Spinal cord (tissue), 9 donors: ENCODE measurements at regions not wholly inside any gene's neighbourhood (a gene's known extent, or its start where the extent isn't known, plus 50 kb on each side); places are given as distances from the start of the nearest gene placed in this dataset.
"Not testable (repeated sequence)": the region's sequence is repeated elsewhere in the genome, so short reads cannot be mapped to it uniquely, and the experiment has no call there.

Experiments used
- DNase-seq, 6 donors: peaks; one replicate each; pipeline versions ENCODE4 v3.0.0 to v3.0.0-alpha.2; 2013 to 2015; ENCODE audit warnings: low spot score in 6 of 6, low read depth in 4 of 6
- H3K27ac ChIP-seq: one replicate; pipeline ENCODE4 v1.5.1; 2013; ENCODE audit warnings: low read depth, low read length, control low read depth
- H3K27me3 ChIP-seq: one replicate; pipeline ENCODE4 v1.6.1; 2013; ENCODE audit warnings: low read length; ENCODE audit not compliant: control insufficient read depth, insufficient read depth
- H3K36me3 ChIP-seq: one replicate; pipeline ENCODE4 v1.6.1; 2013; ENCODE audit warnings: low read length; ENCODE audit not compliant: control insufficient read depth, insufficient read depth
- H3K4me1 ChIP-seq: one replicate; pipeline ENCODE4 v1.6.1; 2013; ENCODE audit warnings: low read length; ENCODE audit not compliant: control insufficient read depth, insufficient read depth
- H3K4me3 ChIP-seq: one replicate; pipeline ENCODE4 v1.5.1; 2013; ENCODE audit warnings: low read depth, low read length, control low read depth
- H3K9me3 ChIP-seq: one replicate; pipeline ENCODE4 v1.6.1; 2013; ENCODE audit warnings: low read length; ENCODE audit not compliant: control insufficient read depth, insufficient read depth
- WGBS: methylation state at CpG from one replicate; pipeline ENCODE4 v1.1.5; 2013; ENCODE audit warnings: missing lambda C conversion rate; ENCODE audit not compliant: insufficient coverage; 5-methylcytosine and 5-hydroxymethylcytosine counted together
- donor health status: healthy.

DNA sequence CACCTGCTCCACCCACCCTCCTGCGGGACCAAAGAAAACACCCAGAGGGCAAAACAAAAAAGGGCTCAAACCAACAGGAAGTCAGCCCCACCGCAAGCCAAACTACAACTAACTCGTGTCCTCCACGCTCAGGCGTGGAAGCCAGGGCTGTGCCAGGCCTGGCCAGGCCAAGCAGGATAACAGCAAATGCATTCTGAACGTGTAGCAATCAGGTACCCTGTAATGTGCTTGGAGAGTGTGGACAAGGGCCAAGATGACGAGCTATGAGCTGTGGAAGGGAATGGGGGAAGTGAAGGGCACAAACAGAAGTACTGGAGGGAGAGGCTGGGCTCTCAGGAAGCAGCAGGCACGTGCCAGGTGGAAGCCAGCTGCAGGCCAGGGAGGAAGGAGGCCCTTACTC is 528.6 kb downstream of the TP53TG3F start:
- no CpG with 5 or more reads among the region's 8 CpGs for whole genome bisulfite sequencing
- DNase-seq, H3K4me3 ChIP-seq, H3K4me1 ChIP-seq, H3K36me3 ChIP-seq, H3K27me3 ChIP-seq, H3K9me3 ChIP-seq, H3K27ac ChIP-seq: not testable (repeated sequence)

DNA sequence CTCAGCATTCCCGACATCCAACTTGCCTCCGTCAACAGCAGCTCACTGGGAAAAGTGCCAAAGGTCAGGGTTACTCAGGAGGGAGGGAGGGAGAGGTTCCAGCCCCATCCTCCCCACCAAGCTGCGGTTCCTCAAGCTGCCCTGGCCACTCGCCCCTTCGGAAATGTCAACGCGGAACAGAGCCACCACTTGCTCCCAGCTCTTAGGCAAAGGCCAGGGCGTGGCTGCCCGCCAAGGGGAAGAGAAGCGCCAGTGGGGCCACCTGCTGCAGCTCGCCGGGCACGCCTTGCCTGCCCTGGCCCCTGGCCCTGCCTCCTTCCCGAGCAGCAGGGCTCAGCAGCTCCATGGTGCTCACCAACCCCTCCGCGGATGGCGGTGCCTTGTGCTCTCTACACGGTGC is 531.1 kb downstream of the TP53TG3F start:
- not testable (repeated sequence) for H3K36me3 ChIP-seq, H3K4me3 ChIP-seq, DNase-seq, H3K27ac ChIP-seq, H3K27me3 ChIP-seq, H3K9me3 ChIP-seq, H3K4me1 ChIP-seq
- WGBS, result no CpG with 5 or more reads among the region's 18 CpGs

DNA sequence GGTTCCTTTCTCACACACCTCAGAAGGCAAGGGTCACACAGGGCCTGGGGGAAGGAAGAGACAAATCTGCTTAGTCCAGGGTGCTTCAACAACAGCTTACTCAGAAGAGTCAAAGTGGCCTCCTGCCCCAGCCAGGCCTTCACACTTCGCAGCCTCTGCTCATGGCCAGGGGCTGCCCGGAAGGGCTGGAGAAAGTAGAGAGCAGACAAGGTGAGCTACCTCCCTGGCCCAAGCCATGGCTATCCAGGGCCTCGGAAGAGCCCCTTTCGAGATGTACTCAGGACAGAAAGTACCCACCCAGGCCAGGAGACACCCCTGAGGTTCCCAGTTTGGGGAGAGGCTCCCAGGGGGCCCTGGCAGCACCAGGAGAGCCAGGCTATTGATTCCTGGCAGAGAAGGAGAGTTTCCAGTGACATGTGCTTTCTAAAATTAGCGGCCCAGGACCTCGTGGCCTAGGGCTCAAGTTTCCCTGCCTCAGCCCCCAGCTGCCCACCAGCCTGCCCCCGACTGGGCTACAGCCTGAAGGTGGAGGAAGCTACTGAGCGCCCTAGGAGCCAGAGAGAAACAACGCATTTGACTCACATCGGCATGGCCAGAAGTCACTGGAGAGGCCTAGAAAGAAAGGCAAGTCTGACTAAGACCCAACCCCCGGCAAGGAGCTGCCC is 533.2 kb downstream of the TP53TG3F start:
- H3K36me3 ChIP-seq, DNase-seq, H3K27ac ChIP-seq, H3K4me1 ChIP-seq, H3K4me3 ChIP-seq, H3K27me3 ChIP-seq, H3K9me3 ChIP-seq: not testable (repeated sequence)
- 56% methylated on average over 8 of the region's 11 CpGs for WGBS

DNA sequence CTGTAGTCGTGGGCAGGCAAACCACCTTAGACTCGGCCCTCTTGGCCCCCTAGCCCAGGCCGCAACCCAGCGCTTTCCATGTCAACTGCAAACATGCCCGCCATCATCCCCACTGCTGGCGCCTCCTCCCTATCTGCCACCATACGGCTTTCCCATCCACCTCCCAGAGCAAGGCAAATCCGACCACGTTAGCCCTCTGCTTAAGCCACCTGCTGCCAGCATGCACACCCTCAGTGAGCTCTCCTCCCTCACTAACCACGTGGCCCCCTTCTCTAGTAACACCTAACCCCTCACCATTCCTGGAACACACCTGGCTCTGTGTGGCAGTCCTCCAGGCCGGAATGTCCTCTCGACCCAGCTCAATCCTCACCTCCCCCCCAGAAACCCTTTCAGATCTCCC is 534.8 kb downstream of the TP53TG3F start:
- H3K4me3 ChIP-seq, H3K4me1 ChIP-seq, H3K36me3 ChIP-seq, H3K27me3 ChIP-seq, H3K27ac ChIP-seq, H3K9me3 ChIP-seq, DNase-seq: not testable (repeated sequence)
- 72% methylated on average over 6 of the region's 12 CpGs for WGBS

DNA sequence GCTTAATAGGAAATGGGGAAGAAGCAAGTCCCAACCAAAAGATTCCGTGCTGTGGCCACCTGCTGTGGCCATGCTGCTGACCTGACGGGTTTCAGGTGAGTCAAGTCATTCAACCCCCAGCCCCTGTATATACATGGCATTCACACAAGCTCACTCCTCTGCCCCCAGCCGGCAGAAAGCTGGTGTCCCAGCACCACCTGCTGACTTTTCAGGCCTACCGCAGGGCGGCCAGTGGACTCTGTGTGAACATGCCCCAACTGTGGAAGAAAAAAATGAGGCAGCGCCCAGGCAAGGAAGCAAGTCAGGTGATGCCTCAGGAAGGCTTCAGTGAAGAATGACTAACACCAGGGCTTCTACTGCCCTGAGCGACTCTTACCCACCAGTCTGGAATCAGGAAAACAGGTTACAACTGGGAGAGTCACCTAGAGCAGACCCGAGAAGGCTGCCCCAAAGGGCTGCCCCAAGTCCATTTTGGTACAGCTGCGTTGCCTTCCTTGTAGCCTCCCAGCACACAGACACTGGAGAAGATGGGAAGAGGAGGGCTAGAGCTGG is 536.5 kb downstream of the TP53TG3F start:
- not testable (repeated sequence) for H3K9me3 ChIP-seq, DNase-seq, H3K4me3 ChIP-seq, H3K27me3 ChIP-seq, H3K4me1 ChIP-seq, H3K36me3 ChIP-seq, H3K27ac ChIP-seq
- WGBS, result 81% methylated on average over 5 of the region's 9 CpGs

DNA sequence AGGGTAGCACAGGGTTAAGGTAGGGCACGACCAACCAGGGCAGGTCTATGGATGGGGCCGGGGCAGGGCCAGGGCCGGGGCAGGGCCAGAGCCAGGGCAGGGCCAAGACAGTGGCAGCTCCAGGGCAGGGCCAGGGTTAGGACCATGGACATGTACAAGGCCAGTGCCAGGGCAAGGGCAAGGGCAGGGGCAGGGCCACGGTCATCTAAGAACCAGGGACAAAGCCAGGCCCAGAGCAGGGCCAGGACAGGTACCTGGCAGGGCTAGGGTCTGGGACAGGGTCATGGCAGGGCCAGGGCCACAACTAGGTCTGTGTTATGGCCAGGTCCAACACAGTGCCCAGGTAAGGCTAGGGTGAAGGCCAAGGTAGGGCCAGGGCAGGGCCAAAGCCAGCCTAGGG is 541.8 kb downstream of the TP53TG3F start:
- H3K4me1 ChIP-seq, H3K36me3 ChIP-seq, H3K4me3 ChIP-seq, H3K27me3 ChIP-seq, H3K27ac ChIP-seq, H3K9me3 ChIP-seq, DNase-seq: not testable (repeated sequence)
- no CpG with 5 or more reads among the region's 4 CpGs for WGBS

DNA sequence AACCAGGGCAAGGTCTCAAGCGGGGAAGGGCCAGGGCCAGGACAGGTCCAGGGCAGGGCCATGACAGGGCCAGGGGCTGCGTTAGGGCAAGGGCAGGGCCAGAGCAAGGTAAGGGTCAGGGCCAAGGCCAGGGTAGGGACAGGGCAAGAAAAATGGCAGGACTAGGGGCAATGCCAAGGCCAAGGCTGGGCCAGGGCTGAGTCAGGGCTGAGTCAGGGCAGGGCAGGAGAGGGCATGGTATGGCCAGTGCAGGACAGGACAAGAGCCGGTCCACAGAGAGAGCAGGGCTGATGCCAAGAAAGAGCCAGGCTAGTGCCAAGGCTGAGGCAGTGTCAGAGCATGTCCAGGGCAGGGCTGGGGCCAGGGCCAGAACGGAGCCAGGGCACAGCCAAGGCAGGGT is 542.5 kb downstream of the TP53TG3F start:
- not testable (repeated sequence) for DNase-seq, H3K36me3 ChIP-seq, H3K27me3 ChIP-seq, H3K4me3 ChIP-seq, H3K9me3 ChIP-seq, H3K27ac ChIP-seq, H3K4me1 ChIP-seq
- WGBS, result no CpG with 5 or more reads among the region's 4 CpGs

DNA sequence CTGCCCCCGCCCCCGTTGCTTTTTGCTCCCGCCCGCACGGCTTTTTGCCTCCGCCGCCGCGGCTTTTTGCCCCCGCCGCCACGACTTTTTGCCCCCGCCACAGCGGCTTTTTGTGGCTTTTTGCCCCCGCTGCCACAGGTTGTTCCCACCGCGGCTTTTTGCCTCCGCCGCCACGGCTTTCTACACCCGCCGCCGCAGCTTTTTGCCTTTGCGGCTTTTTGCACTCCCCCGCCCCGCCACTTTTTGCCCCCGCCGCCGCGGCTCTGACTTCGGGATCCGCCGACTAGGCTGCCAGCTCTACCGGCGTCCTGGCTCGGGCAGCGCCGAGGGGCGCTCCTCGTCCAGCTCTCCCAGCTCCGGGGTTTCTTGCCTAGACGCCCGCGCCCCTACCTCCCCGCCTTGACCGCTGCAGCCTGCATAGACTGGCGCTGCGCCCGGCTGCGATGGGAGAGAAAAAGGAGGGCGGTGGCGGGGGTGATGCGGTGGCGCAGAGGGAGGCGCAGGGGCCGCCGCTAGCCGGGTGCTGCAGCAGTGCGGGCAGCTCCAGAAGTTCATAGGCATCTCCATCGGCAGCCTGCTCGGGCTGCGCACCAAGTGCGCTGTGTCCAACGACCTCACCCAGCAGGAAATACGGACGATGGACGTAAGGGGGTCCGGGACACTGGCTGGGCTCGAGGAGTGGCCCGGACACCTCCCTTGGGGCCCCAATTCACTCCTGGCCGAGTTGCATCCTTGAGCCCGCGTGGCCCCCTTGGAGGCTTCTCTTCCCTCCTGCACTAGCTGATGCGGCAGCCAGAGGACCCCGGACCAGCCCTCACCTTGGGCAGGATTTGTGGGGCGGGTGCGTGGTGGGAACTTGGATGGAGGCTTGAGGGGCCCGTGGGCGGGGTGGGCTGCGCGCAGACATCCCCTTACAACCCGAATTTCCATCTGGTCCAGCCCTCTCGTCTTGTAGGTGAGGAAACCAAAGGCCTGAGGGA is 555.7 kb downstream of the TP53TG3F start:
- not testable (repeated sequence) for H3K9me3 ChIP-seq, H3K4me1 ChIP-seq, H3K4me3 ChIP-seq, H3K36me3 ChIP-seq, DNase-seq, H3K27ac ChIP-seq, H3K27me3 ChIP-seq
- 40% methylated on average over 73 of the region's 83 CpGs for WGBS

DNA sequence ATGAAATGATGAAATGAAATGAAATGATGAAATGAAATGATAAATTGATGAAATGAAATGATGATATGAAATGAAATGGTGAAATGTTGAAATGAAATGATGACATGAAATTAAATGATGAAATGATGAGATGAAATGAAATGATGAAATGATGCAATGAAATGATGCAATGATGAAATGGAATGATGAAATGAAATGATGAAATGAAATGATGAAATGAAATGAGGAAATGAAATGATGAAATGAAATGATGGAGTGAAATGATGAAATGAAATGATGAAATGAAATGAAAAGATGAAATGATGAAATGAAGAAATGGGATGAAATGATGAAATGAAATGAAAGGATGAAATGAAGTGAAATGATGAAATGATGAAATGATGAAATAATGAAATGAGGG is 558.9 kb downstream of the TP53TG3F start:
- H3K9me3 ChIP-seq, DNase-seq, H3K27ac ChIP-seq, H3K27me3 ChIP-seq, H3K4me3 ChIP-seq, H3K4me1 ChIP-seq, H3K36me3 ChIP-seq: not testable (repeated sequence)
